BLaER1 treated with 17β-estradiol and CSF1 and Interleukin-3, amounts not matched to agents 10 nM and 100 nM (cell line): ENCODE measurements at regions not wholly inside any gene's neighbourhood (a gene's known extent, or its start where the extent isn't known, plus 50 kb on each side); places are given as distances from the start of the nearest gene placed in this dataset.

Experiments used
- H3K27ac ChIP-seq, 11 experiments: shearing (Covaris generic); formaldehyde crosslinking; 2 replicates each; pipeline ENCODE4 v1.8.1; 2022
- H3K27me3 ChIP-seq, 11 experiments: shearing (Covaris generic); formaldehyde crosslinking; 2 replicates each; pipeline ENCODE4 v1.8.1; 2022
- H3K36me3 ChIP-seq, 11 experiments: shearing (Covaris generic); formaldehyde crosslinking; 2 replicates each; pipeline ENCODE4 v1.8.1; 2022
- H3K4me1 ChIP-seq, 10 experiments: shearing (Covaris generic); formaldehyde crosslinking; 2 replicates each; pipeline ENCODE4 v1.8.1; 2022
- H3K4me2 ChIP-seq, 11 experiments: shearing (Covaris generic); formaldehyde crosslinking; 2 replicates each; pipeline ENCODE4 v1.8.1; 2022
- H3K4me3 ChIP-seq, 10 experiments: shearing (Covaris generic); formaldehyde crosslinking; 2 replicates each; pipeline ENCODE4 v1.8.1; 2022
- H3K9ac ChIP-seq, 11 experiments: shearing (Covaris generic); formaldehyde crosslinking; 2 replicates each; pipeline ENCODE4 v1.8.1; 2022
- H3K9me3 ChIP-seq, 11 experiments: shearing (Covaris generic); formaldehyde crosslinking; replicated peaks in 1 of 11; 2 replicates each; pipeline ENCODE4 v1.8.1; 2022
- H4K20me1 ChIP-seq, 11 experiments: shearing (Covaris generic); formaldehyde crosslinking; 2 replicates each; pipeline ENCODE4 v1.8.1; 2022
- Cebpa-rat ChIP-seq, 11 experiments: shearing (Covaris generic); IDR thresholded peaks; 2 replicates each; pipeline ENCODE4 v1.8.1; 2022

DNA sequence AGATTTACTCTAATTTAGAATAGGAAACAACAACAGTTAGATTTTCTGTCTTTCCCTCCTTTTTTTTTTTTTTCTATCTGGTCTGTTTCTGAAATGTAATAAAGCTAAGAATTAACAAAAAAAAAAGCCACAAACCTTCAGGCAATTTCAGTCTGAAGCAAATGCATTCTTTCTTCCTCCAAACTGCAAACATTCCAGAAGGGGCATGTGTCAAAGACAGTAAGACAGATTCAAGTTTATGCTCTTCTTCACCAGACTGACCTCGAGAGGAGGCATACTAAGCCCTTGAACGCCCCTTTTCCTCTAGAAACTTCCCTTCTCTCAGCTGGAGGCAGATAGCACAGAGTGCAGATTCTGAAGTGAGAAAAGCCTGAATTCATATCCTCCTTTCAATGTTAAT, 654.6 kb upstream of the LMCD1 start:
- H3K36me3 ChIP-seq: no peaks in the 10 kb centered on the region
- H3K4me2 ChIP-seq: no peak overlapping the region
- H3K9me3 ChIP-seq: no peaks in the 10 kb centered on the region
- no peak overlapping the region for H3K4me3 ChIP-seq
- no peaks in the 10 kb centered on the region for H4K20me1 ChIP-seq
- TF ChIP-seq Cebpa-rat (IDR thresholded peaks at IDR 0.05): no peak
- H3K4me1 ChIP-seq: no peaks in the 10 kb centered on the region
- no peaks in the 10 kb centered on the region for H3K27me3 ChIP-seq
- no peak overlapping the region for H3K9ac ChIP-seq
- no peak overlapping the region for H3K27ac ChIP-seq

DNA sequence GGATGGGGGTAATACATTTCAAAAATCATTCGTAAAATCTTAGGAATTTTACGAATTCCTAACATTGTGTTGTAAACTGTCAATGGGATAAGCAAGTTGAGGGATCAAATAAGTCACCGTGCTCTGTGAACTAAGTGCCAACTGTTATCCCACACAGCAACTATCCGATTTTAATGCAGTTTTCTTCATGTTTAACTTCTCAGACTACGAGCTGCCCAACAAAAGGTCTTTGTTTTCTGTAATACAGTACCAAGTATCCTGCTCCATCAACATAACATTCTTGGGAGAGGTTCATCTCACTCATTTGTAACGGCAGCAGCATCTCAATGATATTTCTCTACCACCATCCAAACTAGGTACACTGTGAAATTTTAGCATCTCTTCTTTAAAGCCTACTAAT, 654.1 kb upstream of the LMCD1 start:
- Histone ChIP-seq H3K27ac (no peak overlapping the region), H3K9me3 (no peaks in the 10 kb centered on the region), H3K9ac (no peak overlapping the region), H4K20me1 (no peaks in the 10 kb centered on the region), H3K4me2 (no peak overlapping the region), H3K4me1 (no peaks in the 10 kb centered on the region), H3K36me3 (no peaks in the 10 kb centered on the region), H3K4me3 (no peak overlapping the region), H3K27me3 (no peaks in the 10 kb centered on the region)
- TF ChIP-seq Cebpa-rat (IDR thresholded peaks at IDR 0.05): no peak

DNA sequence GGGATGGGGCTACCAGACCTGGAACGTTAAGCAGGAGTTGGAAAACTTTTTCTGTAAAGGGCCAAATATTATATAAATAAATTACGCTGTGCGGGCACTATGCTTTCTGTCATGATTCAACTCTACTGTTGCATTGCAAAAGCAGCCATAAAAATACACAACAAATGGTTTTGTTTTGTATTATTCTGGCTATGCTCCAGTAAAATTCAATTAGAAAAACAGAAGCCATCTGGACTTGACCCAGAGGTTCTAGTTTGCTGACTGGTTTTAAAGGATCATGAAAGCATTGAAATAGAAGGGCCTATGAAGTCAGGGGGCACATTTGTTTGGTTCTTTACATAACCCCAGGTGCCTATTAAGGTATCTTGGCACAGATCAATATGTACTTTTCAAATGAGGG, 647.4 kb upstream of the LMCD1 start:
- Histone ChIP-seq H4K20me1 (no peaks in the 10 kb centered on the region), H3K4me1 (no peaks in the 10 kb centered on the region), H3K9me3 (no peaks in the 10 kb centered on the region), H3K9ac (no peak overlapping the region), H3K4me3 (no peak overlapping the region), H3K27me3 (no peaks in the 10 kb centered on the region), H3K36me3 (no peaks in the 10 kb centered on the region), H3K4me2 (no peak overlapping the region), H3K27ac (no peak overlapping the region)
- TF ChIP-seq Cebpa-rat (IDR thresholded peaks at IDR 0.05): no peak

DNA sequence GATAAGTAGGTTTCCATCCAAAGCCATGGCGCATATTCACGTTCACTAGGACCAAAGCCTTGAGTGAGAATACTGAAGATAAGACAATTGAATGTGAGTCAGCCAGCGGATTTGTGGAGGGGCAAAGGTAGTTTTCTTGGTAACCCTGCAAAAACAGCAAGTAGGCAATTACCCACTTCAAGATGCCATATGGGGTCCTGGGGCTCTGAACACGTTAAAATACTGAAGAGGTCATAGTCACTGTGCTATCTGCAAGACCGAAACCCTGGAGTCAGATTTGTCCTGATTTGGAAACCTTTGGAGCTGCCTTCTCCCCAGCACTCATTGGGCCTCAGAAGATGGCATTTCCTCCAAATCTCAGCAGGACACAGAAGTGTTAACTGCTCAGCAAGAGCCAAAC, 646.9 kb upstream of the LMCD1 start:
- no peaks in the 10 kb centered on the region for H4K20me1 ChIP-seq
- TF ChIP-seq Cebpa-rat (IDR thresholded peaks at IDR 0.05): no peak

DNA sequence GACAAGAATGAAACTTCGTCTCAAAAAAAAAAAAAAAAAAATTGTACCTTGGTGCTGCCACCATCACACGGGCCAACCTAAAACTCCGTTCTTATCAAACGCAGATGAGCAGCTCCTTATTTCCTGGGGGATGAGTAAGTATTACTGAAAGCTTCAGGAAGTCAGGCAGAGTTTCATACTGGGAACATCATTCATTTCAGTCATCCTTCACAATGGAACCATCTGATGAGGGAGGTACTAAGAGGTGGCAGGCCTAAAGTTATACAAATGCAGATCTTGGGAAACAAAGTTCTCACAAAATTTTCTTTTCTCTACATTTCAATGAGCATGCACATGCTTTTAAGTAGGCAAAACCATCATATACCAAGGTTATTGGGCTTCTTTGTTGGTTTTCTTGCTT, 636.0 kb upstream of the LMCD1 start:
- no peaks in the 10 kb centered on the region for H4K20me1 ChIP-seq
- no peaks in the 10 kb centered on the region for H3K27me3 ChIP-seq
- no peak overlapping the region for H3K4me2 ChIP-seq
- TF ChIP-seq Cebpa-rat (IDR thresholded peaks at IDR 0.05): no peak
- H3K9ac ChIP-seq: no peak overlapping the region
- no peak overlapping the region for H3K27ac ChIP-seq
- no peaks in the 10 kb centered on the region for H3K36me3 ChIP-seq
- H3K9me3 ChIP-seq: no peaks in the 10 kb centered on the region; a peak in 1 of 22 replicates
- H3K4me3 ChIP-seq: no peak overlapping the region
- H3K4me1 ChIP-seq: no peaks in the 10 kb centered on the region

More for the DNA sequence above, 646.9 kb upstream of the LMCD1 start:
- Histone ChIP-seq H3K9ac (no peak overlapping the region), H3K4me3 (no peak overlapping the region), H3K4me1 (no peaks in the 10 kb centered on the region), H3K4me2 (no peak overlapping the region), H3K36me3 (no peaks in the 10 kb centered on the region), H3K9me3 (no peaks in the 10 kb centered on the region), H3K27ac (no peak overlapping the region), H3K27me3 (no peaks in the 10 kb centered on the region)

DNA sequence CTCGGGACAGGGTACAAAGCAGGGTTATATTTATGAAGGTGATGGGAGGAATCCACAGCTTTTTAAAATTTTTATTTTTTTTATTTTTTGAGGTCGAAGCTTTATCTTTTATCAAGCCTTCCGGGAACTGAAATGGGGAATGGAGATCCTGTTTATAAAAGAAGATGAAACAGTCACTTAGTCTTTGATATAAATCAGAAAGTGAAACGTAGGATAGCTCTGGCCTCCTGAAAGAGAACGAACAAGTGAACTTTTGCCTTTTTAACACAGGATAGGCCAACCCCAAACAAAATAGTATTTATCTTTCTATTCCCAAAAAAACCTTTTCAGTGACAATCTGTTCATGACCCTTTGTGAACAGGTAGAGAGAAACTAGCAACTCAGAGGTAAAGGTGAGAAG, 634.0 kb upstream of the LMCD1 start:
- Histone ChIP-seq H3K4me3 (no peak overlapping the region), H3K27me3 (no peaks in the 10 kb centered on the region), H3K36me3 (no peaks in the 10 kb centered on the region), H3K4me1 (no peaks in the 10 kb centered on the region), H3K27ac (no peak overlapping the region), H3K4me2 (no peak overlapping the region), H4K20me1 (no peaks in the 10 kb centered on the region), H3K9ac (no peak overlapping the region), H3K9me3 (no peaks in the 10 kb centered on the region)
- TF ChIP-seq Cebpa-rat (IDR thresholded peaks at IDR 0.05): no peak

DNA sequence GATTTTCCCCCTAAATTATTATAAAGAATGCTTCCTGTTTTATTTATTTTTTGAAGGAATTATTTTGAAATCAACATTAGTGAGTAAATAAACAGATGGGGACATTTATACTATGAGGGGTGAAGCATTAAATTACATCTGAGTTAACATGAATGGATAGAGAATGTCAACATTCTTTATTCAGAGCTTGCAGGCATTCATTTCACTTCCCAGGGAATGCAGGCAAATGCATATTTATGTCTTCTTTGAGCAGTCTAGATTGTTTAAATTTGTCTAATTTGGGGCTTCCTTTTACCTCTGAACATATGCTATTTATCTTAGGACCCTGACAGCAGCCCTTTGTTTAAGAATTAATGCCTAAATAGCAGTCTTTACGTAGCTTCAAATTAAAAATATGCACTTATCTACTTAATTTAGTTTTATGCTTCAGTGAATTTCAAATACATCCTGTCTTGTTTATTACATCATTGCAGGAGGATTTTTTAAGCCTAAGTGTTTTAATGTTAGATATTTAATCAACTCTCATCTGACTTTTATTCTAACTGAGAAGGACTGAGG, 630.5 kb upstream of the LMCD1 start:
- Histone ChIP-seq H3K27me3 (no peaks in the 10 kb centered on the region; a peak in 1 of 22 replicates), H3K27ac (no peak overlapping the region), H3K4me1 (peaks cover 1 to 6% (median 2%) of the 10 kb centered on the region in 10 experiments; a peak in 15 of 20 replicates), H4K20me1 (no peaks in the 10 kb centered on the region), H3K36me3 (no peaks in the 10 kb centered on the region), H3K4me3 (no peak overlapping the region), H3K9ac (no peak overlapping the region), H3K9me3 (no peaks in the 10 kb centered on the region), H3K4me2 (no peak overlapping the region)
- TF ChIP-seq Cebpa-rat (IDR thresholded peaks at IDR 0.05): no peak

DNA sequence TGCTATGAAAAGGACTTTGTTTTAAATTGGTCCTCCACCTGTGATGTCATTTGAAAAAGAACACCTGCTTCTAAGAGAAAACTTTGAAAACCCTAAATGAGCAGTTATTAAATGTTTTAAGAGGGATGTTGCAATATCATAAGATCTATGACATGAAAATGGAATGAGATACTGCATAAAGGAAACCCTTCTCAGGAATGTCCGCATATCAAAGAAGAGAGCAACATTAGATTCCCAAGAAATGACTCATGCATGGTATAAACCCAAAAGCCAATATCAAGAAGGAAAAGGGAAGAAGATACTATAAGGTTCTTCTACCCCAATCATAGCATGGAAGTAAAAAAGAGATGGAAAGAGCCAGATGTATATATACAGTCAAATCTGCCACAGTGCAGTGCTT, 627.5 kb upstream of the LMCD1 start:
- Histone ChIP-seq H3K27me3 (peaks cover 0 to 10% (median 0%) of the 10 kb centered on the region in 11 experiments; a peak in 1 of 22 replicates), H3K9ac (no peak overlapping the region), H3K36me3 (no peaks in the 10 kb centered on the region), H3K4me1 (peaks cover 18 to 26% (median 24%) of the 10 kb centered on the region in 10 experiments), H3K27ac (no peak overlapping the region), H3K4me2 (no peak overlapping the region), H3K9me3 (0 out of 22 replicates have a peak, but pooled peaks cover 0 to 6% (median 0%) of the 10 kb centered on the region in 11 experiments), H3K4me3 (no peak overlapping the region), H4K20me1 (no peaks in the 10 kb centered on the region)
- no peak for TF ChIP-seq Cebpa-rat (IDR thresholded peaks at IDR 0.05)

DNA sequence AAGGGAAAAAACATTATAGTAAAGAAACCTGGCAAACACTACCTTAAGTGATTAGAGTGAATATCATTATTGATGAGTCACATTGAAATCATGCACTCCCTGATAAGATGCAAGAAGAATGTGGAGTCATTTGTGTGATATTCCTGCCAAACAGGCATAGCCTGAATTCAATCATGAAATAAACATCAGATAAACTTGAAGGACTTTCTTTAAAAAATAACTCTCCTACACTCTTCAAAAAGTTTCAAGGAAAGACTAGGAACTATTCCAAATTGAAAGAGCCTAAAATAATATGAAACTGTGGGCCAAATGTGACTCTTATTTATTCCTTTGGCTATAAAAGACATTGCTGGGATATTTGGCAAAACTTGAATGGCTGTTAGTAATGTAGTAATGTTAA, 625.7 kb upstream of the LMCD1 start:
- Histone ChIP-seq H3K36me3 (no peaks in the 10 kb centered on the region), H3K9ac (no peak overlapping the region), H3K9me3 (0 out of 22 replicates have a peak, but pooled peaks cover 0 to 6% (median 0%) of the 10 kb centered on the region in 11 experiments), H3K27me3 (peaks cover 0 to 10% (median 0%) of the 10 kb centered on the region in 11 experiments; a peak in 1 of 22 replicates), H4K20me1 (no peaks in the 10 kb centered on the region), H3K4me3 (no peak overlapping the region), H3K27ac (peak overlapping the region in 3 of 11 experiments; percentile 52 to 75 (median 64); a peak in 3 of 22 replicates), H3K4me2 (peak overlapping the region in 8 of 11 experiments; percentile 66 to 85 (median 72); a peak in 12 of 22 replicates), H3K4me1 (peaks cover 18 to 26% (median 24%) of the 10 kb centered on the region in 10 experiments)
- no peak for TF ChIP-seq Cebpa-rat (IDR thresholded peaks at IDR 0.05)

DNA sequence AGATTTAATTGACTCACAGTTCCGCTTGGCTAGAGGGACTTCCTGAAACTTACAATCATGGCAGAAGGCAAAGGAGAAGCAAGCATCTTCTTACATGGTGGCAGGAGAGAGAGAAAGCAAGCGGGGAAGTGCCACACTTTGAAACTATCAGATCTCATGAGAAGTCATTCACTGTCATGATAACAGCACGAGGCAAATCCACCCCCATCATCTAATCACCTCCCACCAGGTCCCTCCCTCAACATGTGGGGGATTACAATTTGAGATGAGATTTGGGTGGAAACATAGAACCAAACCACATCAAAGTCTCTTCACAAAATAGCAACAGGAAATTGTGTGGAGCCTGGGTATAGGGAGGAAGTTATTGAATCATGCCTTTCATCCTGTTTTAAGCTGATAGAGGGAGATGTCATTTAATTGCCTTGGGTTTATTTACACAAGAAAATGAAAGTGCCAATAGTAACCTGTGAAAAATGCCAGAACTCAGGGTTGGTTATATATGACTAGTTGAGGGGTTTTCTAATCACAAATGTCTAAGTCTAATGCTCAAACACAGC, 624.8 kb upstream of the LMCD1 start:
- H3K9ac ChIP-seq: peak overlapping the region in 3 of 11 experiments; percentile 30 to 48 (median 43); a peak in 4 of 22 replicates
- no peaks in the 10 kb centered on the region for H3K36me3 ChIP-seq
- H3K27ac ChIP-seq: peak overlapping the region in 10 of 11 experiments; percentile 5 to 75 (median 38); a peak in 16 of 22 replicates
- 0 out of 22 replicates have a peak, but pooled peaks cover 0 to 6% (median 0%) of the 10 kb centered on the region in 11 experiments for H3K9me3 ChIP-seq
- H4K20me1 ChIP-seq: no peaks in the 10 kb centered on the region
- H3K4me1 ChIP-seq: peaks cover 18 to 26% (median 24%) of the 10 kb centered on the region in 10 experiments
- peaks cover 0 to 10% (median 0%) of the 10 kb centered on the region in 11 experiments; a peak in 1 of 22 replicates for H3K27me3 ChIP-seq
- peak overlapping the region in 3 of 10 experiments; percentile 32 to 38 (median 33); a peak in 3 of 20 replicates for H3K4me3 ChIP-seq
- TF ChIP-seq Cebpa-rat (IDR thresholded peaks at IDR 0.05): no peak
- peak overlapping the region; percentile 66 to 85 (median 73) for H3K4me2 ChIP-seq
